ENCODE measurements at regions not wholly inside any gene's neighbourhood (a gene's known extent, or its start where the extent isn't known, plus 50 kb on each side); places are given as distances from the start of the nearest gene placed in this dataset.

DNA sequence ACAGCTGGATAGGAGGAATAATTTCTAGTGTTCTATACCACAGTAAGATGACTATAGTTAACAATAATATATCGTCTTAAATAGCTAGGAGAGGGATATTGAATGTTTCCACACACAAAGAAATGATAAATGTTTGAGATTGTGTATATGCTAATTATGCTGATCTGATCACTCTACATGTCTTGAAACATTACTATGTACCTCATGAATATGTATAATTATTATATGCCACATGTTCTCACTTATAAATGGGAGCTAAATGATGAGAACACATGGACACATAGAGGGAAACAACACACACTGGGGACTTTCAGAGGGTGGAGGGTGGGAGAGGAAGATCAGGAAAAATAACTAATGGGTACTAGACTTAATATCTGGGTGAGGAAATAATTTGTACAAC is 53.2 kb upstream of the MAGEA4 start:
- Histone ChIP-seq H4K20me1 (replicated peaks; ENCODE audit: insufficient read depth) (no peaks in the 10 kb centered on the region), H2AFZ (no peak overlapping the region), H3K9me2 (ENCODE audit: insufficient read depth) (no peaks in the 10 kb centered on the region), H3K27me3 (ENCODE audit: insufficient read depth) (no peaks in the 10 kb centered on the region), H3F3A (replicated peaks; ENCODE audit: low read depth) (no peaks in the 10 kb centered on the region), H3K4me2 (no peak overlapping the region), H3K79me2 (replicated peaks; ENCODE audit: insufficient read depth) (no peaks in the 10 kb centered on the region), H3K4me3 (no peak overlapping the region), H3K4me1 (ENCODE audit: insufficient read depth) (no peaks in the 10 kb centered on the region), H3K27ac (ENCODE audit: low read depth) (no peak overlapping the region), H3K36me3 (ENCODE audit: insufficient read depth) (no peaks in the 10 kb centered on the region)
- H3K4me1 Mint-ChIP-seq: no peaks in the 10 kb centered on the region
- DNase-seq (ENCODE audit: low spot score): no peak
- H3K36me3 Mint-ChIP-seq (ENCODE audit: low read depth): no peaks in the 10 kb centered on the region
- no peak for ATAC-seq
- no peaks in the 10 kb centered on the region for H3K27me3 Mint-ChIP-seq (ENCODE audit: insufficient read depth, low read depth, poor library complexity)
- TF ChIP-seq, protein P1, sequence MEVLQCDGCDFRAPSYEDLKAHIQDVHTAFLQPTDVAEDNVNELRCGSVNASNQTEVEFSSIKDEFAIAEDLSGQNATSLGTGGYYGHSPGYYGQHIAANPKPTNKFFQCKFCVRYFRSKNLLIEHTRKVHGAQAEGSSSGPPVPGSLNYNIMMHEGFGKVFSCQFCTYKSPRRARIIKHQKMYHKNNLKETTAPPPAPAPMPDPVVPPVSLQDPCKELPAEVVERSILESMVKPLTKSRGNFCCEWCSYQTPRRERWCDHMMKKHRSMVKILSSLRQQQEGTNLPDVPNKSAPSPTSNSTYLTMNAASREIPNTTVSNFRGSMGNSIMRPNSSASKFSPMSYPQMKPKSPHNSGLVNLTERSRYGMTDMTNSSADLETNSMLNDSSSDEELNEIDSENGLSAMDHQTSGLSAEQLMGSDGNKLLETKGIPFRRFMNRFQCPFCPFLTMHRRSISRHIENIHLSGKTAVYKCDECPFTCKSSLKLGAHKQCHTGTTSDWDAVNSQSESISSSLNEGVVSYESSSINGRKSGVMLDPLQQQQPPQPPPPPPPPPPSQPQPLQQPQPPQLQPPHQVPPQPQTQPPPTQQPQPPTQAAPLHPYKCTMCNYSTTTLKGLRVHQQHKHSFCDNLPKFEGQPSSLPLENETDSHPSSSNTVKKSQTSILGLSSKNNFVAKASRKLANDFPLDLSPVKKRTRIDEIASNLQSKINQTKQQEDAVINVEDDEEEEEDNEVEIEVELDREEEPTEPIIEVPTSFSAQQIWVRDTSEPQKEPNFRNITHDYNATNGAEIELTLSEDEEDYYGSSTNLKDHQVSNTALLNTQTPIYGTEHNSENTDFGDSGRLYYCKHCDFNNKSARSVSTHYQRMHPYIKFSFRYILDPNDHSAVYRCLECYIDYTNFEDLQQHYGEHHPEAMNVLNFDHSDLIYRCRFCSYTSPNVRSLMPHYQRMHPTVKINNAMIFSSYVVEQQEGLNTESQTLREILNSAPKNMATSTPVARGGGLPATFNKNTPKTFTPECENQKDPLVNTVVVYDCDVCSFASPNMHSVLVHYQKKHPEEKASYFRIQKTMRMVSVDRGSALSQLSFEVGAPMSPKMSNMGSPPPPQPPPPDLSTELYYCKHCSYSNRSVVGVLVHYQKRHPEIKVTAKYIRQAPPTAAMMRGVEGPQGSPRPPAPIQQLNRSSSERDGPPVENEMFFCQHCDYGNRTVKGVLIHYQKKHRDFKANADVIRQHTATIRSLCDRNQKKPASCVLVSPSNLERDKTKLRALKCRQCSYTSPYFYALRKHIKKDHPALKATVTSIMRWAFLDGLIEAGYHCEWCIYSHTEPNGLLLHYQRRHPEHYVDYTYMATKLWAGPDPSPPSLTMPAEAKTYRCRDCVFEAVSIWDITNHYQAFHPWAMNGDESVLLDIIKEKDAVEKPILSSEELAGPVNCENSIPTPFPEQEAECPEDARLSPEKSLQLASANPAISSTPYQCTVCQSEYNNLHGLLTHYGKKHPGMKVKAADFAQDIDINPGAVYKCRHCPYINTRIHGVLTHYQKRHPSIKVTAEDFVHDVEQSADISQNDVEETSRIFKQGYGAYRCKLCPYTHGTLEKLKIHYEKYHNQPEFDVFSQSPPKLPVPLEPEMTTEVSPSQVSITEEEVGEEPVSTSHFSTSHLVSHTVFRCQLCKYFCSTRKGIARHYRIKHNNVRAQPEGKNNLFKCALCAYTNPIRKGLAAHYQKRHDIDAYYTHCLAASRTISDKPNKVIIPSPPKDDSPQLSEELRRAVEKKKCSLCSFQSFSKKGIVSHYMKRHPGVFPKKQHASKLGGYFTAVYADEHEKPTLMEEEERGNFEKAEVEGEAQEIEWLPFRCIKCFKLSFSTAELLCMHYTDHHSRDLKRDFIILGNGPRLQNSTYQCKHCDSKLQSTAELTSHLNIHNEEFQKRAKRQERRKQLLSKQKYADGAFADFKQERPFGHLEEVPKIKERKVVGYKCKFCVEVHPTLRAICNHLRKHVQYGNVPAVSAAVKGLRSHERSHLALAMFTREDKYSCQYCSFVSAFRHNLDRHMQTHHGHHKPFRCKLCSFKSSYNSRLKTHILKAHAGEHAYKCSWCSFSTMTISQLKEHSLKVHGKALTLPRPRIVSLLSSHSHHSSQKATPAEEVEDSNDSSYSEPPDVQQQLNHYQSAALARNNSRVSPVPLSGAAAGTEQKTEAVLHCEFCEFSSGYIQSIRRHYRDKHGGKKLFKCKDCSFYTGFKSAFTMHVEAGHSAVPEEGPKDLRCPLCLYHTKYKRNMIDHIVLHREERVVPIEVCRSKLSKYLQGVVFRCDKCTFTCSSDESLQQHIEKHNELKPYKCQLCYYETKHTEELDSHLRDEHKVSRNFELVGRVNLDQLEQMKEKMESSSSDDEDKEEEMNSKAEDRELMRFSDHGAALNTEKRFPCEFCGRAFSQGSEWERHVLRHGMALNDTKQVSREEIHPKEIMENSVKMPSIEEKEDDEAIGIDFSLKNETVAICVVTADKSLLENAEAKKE (CRISPR knock-in tag; IDR thresholded peaks at IDR 0.05): no peak
- TF ChIP-seq CREB1 (CRISPR knock-in tag; IDR thresholded peaks at IDR 0.05; ENCODE audit: low read depth) (no peak), ZNF114 (CRISPR knock-in tag; IDR thresholded peaks at IDR 0.05) (no peak), POLR2AphosphoS5 (IDR thresholded peaks at IDR 0.05; ENCODE audit: low read depth) (no peak), JUNB (IDR thresholded peaks at IDR 0.05; ENCODE audit: unreplicated experiment) (no peak), STAT1 (IDR thresholded peaks at IDR 0.05; ENCODE audit: unreplicated experiment) (no peak), ZNF331 (CRISPR knock-in tag; IDR thresholded peaks at IDR 0.05; ENCODE audit: low read depth) (no peak), NANOG (IDR thresholded peaks at IDR 0.05; ENCODE audit: borderline replicate concordance) (no peak), REST (IDR thresholded peaks at IDR 0.05; ENCODE audit: unreplicated experiment) (no peak), EZH2phosphoT487 (IDR thresholded peaks at IDR 0.05; ENCODE audit: unreplicated experiment) (no peak), EZH2 (IDR thresholded peaks at IDR 0.05; ENCODE audit: low read depth, unreplicated experiment) (no peak)
- TF ChIP-seq, protein P2, sequence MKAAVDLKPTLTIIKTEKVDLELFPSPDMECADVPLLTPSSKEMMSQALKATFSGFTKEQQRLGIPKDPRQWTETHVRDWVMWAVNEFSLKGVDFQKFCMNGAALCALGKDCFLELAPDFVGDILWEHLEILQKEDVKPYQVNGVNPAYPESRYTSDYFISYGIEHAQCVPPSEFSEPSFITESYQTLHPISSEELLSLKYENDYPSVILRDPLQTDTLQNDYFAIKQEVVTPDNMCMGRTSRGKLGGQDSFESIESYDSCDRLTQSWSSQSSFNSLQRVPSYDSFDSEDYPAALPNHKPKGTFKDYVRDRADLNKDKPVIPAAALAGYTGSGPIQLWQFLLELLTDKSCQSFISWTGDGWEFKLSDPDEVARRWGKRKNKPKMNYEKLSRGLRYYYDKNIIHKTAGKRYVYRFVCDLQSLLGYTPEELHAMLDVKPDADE (IDR thresholded peaks at IDR 0.05): no peak
- TF ChIP-seq, protein P3, sequence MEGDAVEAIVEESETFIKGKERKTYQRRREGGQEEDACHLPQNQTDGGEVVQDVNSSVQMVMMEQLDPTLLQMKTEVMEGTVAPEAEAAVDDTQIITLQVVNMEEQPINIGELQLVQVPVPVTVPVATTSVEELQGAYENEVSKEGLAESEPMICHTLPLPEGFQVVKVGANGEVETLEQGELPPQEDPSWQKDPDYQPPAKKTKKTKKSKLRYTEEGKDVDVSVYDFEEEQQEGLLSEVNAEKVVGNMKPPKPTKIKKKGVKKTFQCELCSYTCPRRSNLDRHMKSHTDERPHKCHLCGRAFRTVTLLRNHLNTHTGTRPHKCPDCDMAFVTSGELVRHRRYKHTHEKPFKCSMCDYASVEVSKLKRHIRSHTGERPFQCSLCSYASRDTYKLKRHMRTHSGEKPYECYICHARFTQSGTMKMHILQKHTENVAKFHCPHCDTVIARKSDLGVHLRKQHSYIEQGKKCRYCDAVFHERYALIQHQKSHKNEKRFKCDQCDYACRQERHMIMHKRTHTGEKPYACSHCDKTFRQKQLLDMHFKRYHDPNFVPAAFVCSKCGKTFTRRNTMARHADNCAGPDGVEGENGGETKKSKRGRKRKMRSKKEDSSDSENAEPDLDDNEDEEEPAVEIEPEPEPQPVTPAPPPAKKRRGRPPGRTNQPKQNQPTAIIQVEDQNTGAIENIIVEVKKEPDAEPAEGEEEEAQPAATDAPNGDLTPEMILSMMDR (conservative IDR thresholded peaks at IDR 0.05; ENCODE audit: low read depth in 2 of 2): no peak
- no peaks in the 10 kb centered on the region for H3K9me3 Mint-ChIP-seq
- no peak overlapping the region for H3K27ac Mint-ChIP-seq
- no peak overlapping the region for H3K4me3 Mint-ChIP-seq

All from GM23338 (cell line).